Natural killer cell treated with Interleukin-12 subunit alpha and Interleukin-12 subunit beta and Interleukin-15 and Interleukin-18, amount 100 ng/mL, for 72 hours (primary cell): ENCODE measurements at regions not wholly inside any gene's neighbourhood (a gene's known extent, or its start where the extent isn't known, plus 50 kb on each side); places are given as distances from the start of the nearest gene placed in this dataset.
"Not testable (repeated sequence)": the region's sequence is repeated elsewhere in the genome, so short reads cannot be mapped to it uniquely, and the experiment has no call there.

Experiments
- ATAC-seq, 2 donors: fragments of 150-1000 bp; cut with Tn5 transposase in 1 of 2; sonication (Bioruptor Pico), chemical (Tn5 transposase) in 1 of 2; 2 replicates each; pipeline ENCODE4 v1.10.0; 2021
- DNase-seq: peaks from one replicate; pipeline ENCODE4 v3.0.0; 2022; ENCODE audit warnings: low spot score
- H3K27ac Mint-ChIP-seq, 2 donors: 1 replicate in 1 of 2; 2 replicates in 1 of 2; pipeline ENCODE4 v1.8.0; 2022; ENCODE audit warnings: mixed read lengths in 2 of 2, mild to moderate bottlenecking in 1 of 2, moderate library complexity in 1 of 2
- H3K27me3 Mint-ChIP-seq, 2 donors: 1 replicate in 1 of 2; 2 replicates in 1 of 2; pipeline ENCODE4 v1.8.0; 2022; ENCODE audit warnings: mixed read lengths in 2 of 2
- H3K36me3 Mint-ChIP-seq: one replicate; pipeline ENCODE4 v1.8.0; 2022; ENCODE audit warnings: mixed read lengths
- H3K4me1 Mint-ChIP-seq, 2 donors: 1 replicate in 1 of 2; 2 replicates in 1 of 2; pipeline ENCODE4 v1.8.0; 2022; ENCODE audit warnings: low read depth in 2 of 2, mixed read lengths in 2 of 2, mild to moderate bottlenecking in 1 of 2
- H3K4me3 Mint-ChIP-seq: one replicate; pipeline ENCODE4 v1.8.0; 2022; ENCODE audit warnings: mixed read lengths
- H3K9me3 Mint-ChIP-seq: 2 replicates; pipeline ENCODE4 v1.8.0; 2022; ENCODE audit warnings: mixed read lengths

DNA sequence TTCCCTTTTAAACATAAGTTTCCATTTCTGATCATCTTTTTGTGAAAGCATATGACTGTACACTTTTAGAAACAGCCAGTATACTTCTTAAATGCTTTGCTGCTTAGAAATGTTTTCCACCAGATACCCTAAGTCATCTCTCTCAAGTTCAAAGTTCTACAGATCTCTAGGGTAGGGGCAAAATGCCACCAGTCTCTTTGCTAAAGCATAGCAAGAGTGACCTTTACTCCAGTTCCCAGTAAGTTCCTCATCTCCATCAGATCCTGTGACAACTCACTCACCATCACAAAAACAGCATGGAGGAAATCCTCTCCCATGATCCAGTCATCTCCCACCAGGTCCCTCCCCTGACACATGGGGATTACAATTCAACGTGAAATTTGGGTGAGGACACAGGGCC is 75.6 kb upstream of the RNF32 start:
- not testable (repeated sequence) for H3K9me3 Mint-ChIP-seq, H3K4me3 Mint-ChIP-seq, H3K4me1 Mint-ChIP-seq, DNase-seq, ATAC-seq, H3K36me3 Mint-ChIP-seq, H3K27ac Mint-ChIP-seq
- H3K27me3 Mint-ChIP-seq = peaks cover 25 to 33% of the 10 kb centered on the region in 2 donors

DNA sequence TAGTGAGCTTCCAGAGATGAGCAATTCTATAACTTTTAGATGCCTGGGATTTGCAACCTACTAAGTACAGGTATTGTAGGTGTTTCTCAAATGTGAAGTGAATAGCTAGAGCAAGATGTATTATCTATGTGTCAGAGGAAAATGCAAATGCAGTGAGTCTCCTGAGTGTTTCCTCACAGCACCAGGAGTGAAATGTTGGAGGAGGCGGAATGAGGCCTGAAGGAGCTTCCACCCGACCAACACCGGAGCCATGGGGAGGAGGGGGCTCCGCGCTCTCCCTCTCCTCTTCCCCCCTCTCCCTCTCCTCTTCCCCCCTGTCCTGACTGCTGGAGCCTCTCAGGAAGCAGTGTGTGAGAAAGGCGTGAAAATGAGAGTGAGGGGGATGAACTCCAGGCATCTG is 79.9 kb upstream of the RNF32 start:
- Mint-ChIP-seq H3K27me3 (peaks cover 18 to 23% of the 10 kb centered on the region in 2 donors), H3K4me1 (no peaks in the 10 kb centered on the region), H3K27ac (no peak overlapping the region), H3K9me3 (peaks cover 4% of the 10 kb centered on the region), H3K4me3 (no peak overlapping the region), H3K36me3 (no peaks in the 10 kb centered on the region)
- DNase-seq = no peak
- no peak for ATAC-seq

DNA sequence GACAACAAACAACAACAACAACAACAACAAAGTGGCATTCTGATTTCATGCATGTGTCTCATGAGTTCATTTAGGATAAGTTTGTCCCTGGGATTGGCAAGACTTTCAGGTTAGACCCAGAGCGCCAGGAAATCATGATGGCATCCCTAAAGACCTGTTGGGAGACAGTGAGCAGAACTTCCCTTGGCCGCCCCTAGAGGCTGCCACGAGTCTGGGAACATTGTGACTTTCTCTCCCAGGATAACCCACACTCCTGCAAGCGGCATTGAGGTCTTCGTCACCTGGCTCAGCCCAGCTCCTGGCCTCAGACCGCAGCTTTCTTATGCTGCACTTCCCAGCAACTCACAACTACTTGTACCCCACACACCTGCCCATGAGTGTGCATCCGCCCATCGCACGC is 80.5 kb upstream of the RNF32 start:
- no peak overlapping the region for H3K4me3 Mint-ChIP-seq
- peaks cover 4% of the 10 kb centered on the region for H3K9me3 Mint-ChIP-seq
- H3K36me3 Mint-ChIP-seq = no peaks in the 10 kb centered on the region
- no peak for DNase-seq
- no peak overlapping the region for H3K27ac Mint-ChIP-seq
- no peaks in the 10 kb centered on the region for H3K4me1 Mint-ChIP-seq
- peak in 1 of 2 donors; percentile 40 for ATAC-seq
- H3K27me3 Mint-ChIP-seq = peaks cover 18 to 23% of the 10 kb centered on the region in 2 donors

DNA sequence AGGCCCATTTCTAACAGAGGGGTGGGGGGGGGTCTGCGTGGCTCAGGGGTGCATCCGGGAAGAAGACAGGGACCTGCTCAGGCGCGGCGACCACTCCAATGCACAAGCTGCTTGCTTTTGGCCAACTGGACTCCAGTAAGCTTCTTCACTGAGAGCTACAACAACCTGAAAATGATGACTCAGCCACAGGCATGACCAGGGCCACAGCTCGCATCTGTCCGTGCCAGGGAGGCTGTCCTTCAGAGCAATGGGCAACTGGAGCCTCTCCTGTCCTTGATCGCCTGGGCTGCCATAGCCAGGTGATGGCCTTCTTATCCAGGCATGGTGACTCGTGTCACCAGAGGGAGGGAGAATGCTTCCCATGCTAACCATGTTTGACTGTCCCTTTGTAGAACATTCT is 81.6 kb upstream of the RNF32 start:
- no peaks in the 10 kb centered on the region for H3K4me1 Mint-ChIP-seq
- no peaks in the 10 kb centered on the region for H3K36me3 Mint-ChIP-seq
- H3K27me3 Mint-ChIP-seq = peaks cover 16 to 23% of the 10 kb centered on the region in 2 donors
- ATAC-seq (no peak), DNase-seq (no peak)
- no peak overlapping the region for H3K27ac Mint-ChIP-seq
- no peak overlapping the region for H3K4me3 Mint-ChIP-seq
- no peaks in the 10 kb centered on the region for H3K9me3 Mint-ChIP-seq

- Mint-ChIP-seq H3K27ac (no peak overlapping the region), H3K27me3 (peaks cover 16 to 23% of the 10 kb centered on the region in 2 donors), H3K4me3 (no peak overlapping the region), H3K36me3 (no peaks in the 10 kb centered on the region), H3K4me1 (no peaks in the 10 kb centered on the region), H3K9me3 (no peaks in the 10 kb centered on the region)
- ATAC-seq (no peak), DNase-seq (no peak)
These were observed 82.4 kb upstream of the RNF32 start for GRCh38 chr7:156558198-156558597.

- Mint-ChIP-seq H3K4me1 (no peaks in the 10 kb centered on the region), H3K9me3 (no peaks in the 10 kb centered on the region), H3K36me3 (no peaks in the 10 kb centered on the region), H3K27me3 (peaks cover 8 to 22% of the 10 kb centered on the region in 2 donors), H3K27ac (no peak overlapping the region), H3K4me3 (no peak overlapping the region)
- DNase-seq = no peak
- ATAC-seq = no peak
These were observed 84.5 kb upstream of the RNF32 start for GRCh38 chr7:156556083-156556482.

- DNase-seq = no peak
- H3K9me3 Mint-ChIP-seq = no peaks in the 10 kb centered on the region
- no peaks in the 10 kb centered on the region for H3K4me1 Mint-ChIP-seq
- H3K27ac Mint-ChIP-seq = no peak overlapping the region
- no peak for ATAC-seq
- peaks cover 3 to 28% of the 10 kb centered on the region in 2 donors for H3K27me3 Mint-ChIP-seq
- no peak overlapping the region for H3K4me3 Mint-ChIP-seq
- no peaks in the 10 kb centered on the region for H3K36me3 Mint-ChIP-seq
These were observed 86.1 kb upstream of the RNF32 start for GRCh38 chr7:156554488-156554887.

DNA sequence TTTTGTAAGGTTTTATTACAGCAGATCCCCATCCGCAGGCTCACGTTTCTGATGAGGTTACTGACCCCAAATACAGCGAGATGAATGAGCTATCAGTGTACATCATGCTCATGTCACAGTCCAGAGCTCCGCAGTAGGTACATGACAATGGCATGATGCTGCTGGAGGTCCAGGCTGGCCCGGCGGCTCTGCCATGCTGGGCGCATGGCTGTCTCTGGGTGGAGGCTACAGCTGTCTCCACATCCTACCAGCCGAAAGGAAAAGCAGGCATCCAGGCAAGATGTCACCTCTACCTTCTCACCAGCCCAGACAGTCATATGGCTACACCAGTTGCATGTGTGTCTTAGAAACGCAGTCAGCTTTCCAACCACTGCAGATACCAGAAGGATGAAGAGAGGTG is 90.9 kb upstream of the RNF32 start:
- H3K4me1 Mint-ChIP-seq = no peaks in the 10 kb centered on the region

GRCh38 chr7:156547884-156548561 is 92.6 kb upstream of the RNF32 start:
- Mint-ChIP-seq H3K4me1 (no peaks in the 10 kb centered on the region), H3K4me3 (no peak overlapping the region), H3K9me3 (no peaks in the 10 kb centered on the region), H3K27ac (no peak overlapping the region), H3K36me3 (no peaks in the 10 kb centered on the region), H3K27me3 (peaks cover 7 to 33% of the 10 kb centered on the region in 2 donors)
- DNase-seq (no peak), ATAC-seq (peak in 1 of 2 donors; percentile 56)

More for the DNA sequence above, 90.9 kb upstream of the RNF32 start:
- no peak overlapping the region for H3K4me3 Mint-ChIP-seq
- peaks cover 7 to 34% of the 10 kb centered on the region in 2 donors for H3K27me3 Mint-ChIP-seq
- H3K27ac Mint-ChIP-seq = no peak overlapping the region
- no peak for DNase-seq
- ATAC-seq = peak; percentile 6 to 38
- no peaks in the 10 kb centered on the region for H3K9me3 Mint-ChIP-seq
- no peaks in the 10 kb centered on the region for H3K36me3 Mint-ChIP-seq

DNA sequence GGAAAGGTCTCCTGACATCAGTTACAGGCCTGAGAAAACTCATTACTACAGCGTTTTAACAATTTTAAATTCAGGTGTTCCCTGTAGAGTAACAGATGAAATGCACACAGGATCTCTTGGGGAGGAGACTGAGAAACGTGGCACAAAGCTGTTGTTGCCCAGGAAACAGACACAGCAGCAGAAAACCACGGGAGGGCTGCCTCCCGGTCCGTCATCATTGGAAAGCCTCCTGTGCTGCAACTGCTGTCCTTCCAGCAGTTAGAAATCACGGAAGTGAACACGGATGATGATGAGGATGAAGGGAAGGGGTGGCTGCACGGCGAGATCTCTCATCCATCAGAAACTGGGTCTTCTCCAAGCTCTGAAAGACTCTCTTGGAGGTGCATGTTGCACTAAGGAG is 94.6 kb upstream of the RNF32 start:
- no peak for ATAC-seq
- H3K36me3 Mint-ChIP-seq = no peaks in the 10 kb centered on the region
- H3K4me3 Mint-ChIP-seq = no peak overlapping the region

DNA sequence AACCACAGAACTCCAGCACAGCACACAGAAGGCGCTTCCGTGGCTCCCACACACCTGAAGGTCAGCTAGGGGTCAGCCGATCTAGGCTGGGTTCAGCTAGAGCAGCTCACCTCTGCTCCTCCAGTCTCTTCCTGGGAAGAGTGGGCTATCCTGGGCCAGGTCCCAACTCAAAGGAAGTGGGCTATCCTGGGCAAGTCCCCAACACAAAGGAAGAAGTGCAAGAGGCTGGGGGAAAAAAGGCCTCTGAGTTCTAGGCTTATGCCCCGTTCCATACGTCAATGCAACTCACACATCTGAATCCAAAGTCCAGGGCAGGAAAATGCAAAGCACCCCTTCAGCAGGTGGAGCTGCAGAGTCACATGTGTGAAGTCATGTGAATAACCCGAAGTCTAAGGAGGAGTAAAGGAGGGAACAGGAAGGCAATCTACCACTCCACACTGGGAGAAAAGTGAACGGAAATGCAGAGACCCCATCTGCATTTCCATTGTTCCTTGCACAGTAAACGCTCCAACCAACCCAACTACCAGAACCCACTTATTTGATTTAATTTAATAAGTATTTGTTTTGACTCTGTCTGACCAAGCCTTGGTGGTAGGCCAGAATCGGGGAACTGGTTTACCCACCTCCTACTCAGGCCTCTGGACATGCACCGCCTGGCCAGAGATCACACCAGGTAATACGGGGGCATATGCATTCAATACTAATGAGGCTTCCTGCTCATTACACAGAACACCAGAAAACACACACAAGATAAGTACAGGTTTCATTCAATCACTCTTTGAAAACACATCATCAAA is 95.5 kb upstream of the RNF32 start:
- Mint-ChIP-seq H3K4me1 (no peaks in the 10 kb centered on the region), H3K27ac (no peak overlapping the region), H3K27me3 (peaks cover 10 to 15% of the 10 kb centered on the region in 2 donors), H3K9me3 (no peaks in the 10 kb centered on the region), H3K4me3 (no peak overlapping the region), H3K36me3 (no peaks in the 10 kb centered on the region)
- ATAC-seq (no peak), DNase-seq (no peak)

More for the DNA sequence above, 94.6 kb upstream of the RNF32 start:
- Mint-ChIP-seq H3K9me3 (no peaks in the 10 kb centered on the region), H3K4me1 (no peaks in the 10 kb centered on the region), H3K27ac (no peak overlapping the region), H3K27me3 (peaks cover 10 to 24% of the 10 kb centered on the region in 2 donors)
- no peak for DNase-seq

- no peaks in the 10 kb centered on the region for H3K4me1 Mint-ChIP-seq
- no peaks in the 10 kb centered on the region for H3K9me3 Mint-ChIP-seq
- H3K27ac Mint-ChIP-seq = no peak overlapping the region
- no peaks in the 10 kb centered on the region for H3K36me3 Mint-ChIP-seq
- ATAC-seq (no peak), DNase-seq (no peak)
- H3K27me3 Mint-ChIP-seq = peaks cover 7 to 9% of the 10 kb centered on the region in 2 donors
- no peak overlapping the region for H3K4me3 Mint-ChIP-seq
These were observed 96.6 kb upstream of the RNF32 start for GRCh38 chr7:156543699-156544598.

- DNase-seq (no peak), ATAC-seq (no peak)
- no peak overlapping the region for H3K27ac Mint-ChIP-seq
- H3K4me3 Mint-ChIP-seq = no peak overlapping the region
- H3K27me3 Mint-ChIP-seq = peaks cover 9 to 10% of the 10 kb centered on the region in 2 donors
- H3K36me3 Mint-ChIP-seq = no peaks in the 10 kb centered on the region
- no peaks in the 10 kb centered on the region for H3K9me3 Mint-ChIP-seq
- no peaks in the 10 kb centered on the region for H3K4me1 Mint-ChIP-seq
These were observed 99.9 kb upstream of the RNF32 start for GRCh38 chr7:156540619-156541165.
